ENCODE measurements at regions not wholly inside any gene's neighbourhood (a gene's known extent, or its start where the extent isn't known, plus 50 kb on each side); places are given as distances from the start of the nearest gene placed in this dataset.

GRCh38 chr4:181687116-181687515 lies 556.1 kb upstream of the TENM3 start:
- H3K79me2 ChIP-seq (ENCODE audit: control insufficient read depth, insufficient read depth, low read length, unreplicated experiment) = no peaks in the 10 kb centered on the region
- no peak overlapping the region for H3K4me3 ChIP-seq (ENCODE audit: low read depth, low read length)
- peaks cover 60% of the 10 kb centered on the region for H3K4me1 ChIP-seq (ENCODE audit: control insufficient read depth, insufficient read depth, low read length, unreplicated experiment)
- H3K36me3 ChIP-seq (ENCODE audit: insufficient read depth, low read length) = no peaks in the 10 kb centered on the region
- H3K27me3 ChIP-seq (ENCODE audit: insufficient read depth, low read length) = no peaks in the 10 kb centered on the region
- no peak overlapping the region for H2AFZ ChIP-seq (ENCODE audit: low read length, unreplicated experiment)
- H3K27ac ChIP-seq (ENCODE audit: low read depth, low read length) = peak overlapping the region; percentile 98

GRCh38 chr4:181688432-181688831 lies 554.8 kb upstream of the TENM3 start:
- peak overlapping the region; percentile 58 for H2AFZ ChIP-seq (ENCODE audit: low read length, unreplicated experiment)
- H3K36me3 ChIP-seq (ENCODE audit: insufficient read depth, low read length) = no peaks in the 10 kb centered on the region
- peaks cover 50% of the 10 kb centered on the region for H3K4me1 ChIP-seq (ENCODE audit: control insufficient read depth, insufficient read depth, low read length, unreplicated experiment)
- H3K27me3 ChIP-seq (ENCODE audit: insufficient read depth, low read length) = no peaks in the 10 kb centered on the region
- H3K79me2 ChIP-seq (ENCODE audit: control insufficient read depth, insufficient read depth, low read length, unreplicated experiment) = no peaks in the 10 kb centered on the region
- no peak overlapping the region for H3K4me3 ChIP-seq (ENCODE audit: low read depth, low read length)
- no peak overlapping the region for H3K27ac ChIP-seq (ENCODE audit: low read depth, low read length)

DNA sequence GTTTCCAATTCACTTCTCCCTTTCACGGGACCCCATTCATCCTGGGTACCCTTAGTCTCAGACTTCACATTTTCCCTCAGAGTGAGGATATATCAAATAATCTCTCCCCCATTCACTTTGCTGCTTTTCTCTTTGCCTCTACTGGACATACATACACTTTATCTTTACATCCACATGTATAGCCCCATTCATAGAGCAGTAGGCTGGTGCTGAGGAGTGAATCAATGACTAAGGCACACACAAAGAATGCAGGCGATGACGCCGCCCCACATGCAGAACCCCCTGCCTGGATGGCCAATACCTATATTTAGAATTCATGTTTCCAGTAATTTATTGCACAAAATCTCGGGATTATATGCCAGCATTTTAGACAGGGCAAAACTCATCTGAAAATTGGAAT lies 554.3 kb upstream of the TENM3 start:
- Histone ChIP-seq H3K4me1 (ENCODE audit: control insufficient read depth, insufficient read depth, low read length, unreplicated experiment) (peaks cover 47% of the 10 kb centered on the region), H3K4me3 (ENCODE audit: low read depth, low read length) (no peak overlapping the region), H3K79me2 (ENCODE audit: control insufficient read depth, insufficient read depth, low read length, unreplicated experiment) (no peaks in the 10 kb centered on the region), H3K36me3 (ENCODE audit: insufficient read depth, low read length) (no peaks in the 10 kb centered on the region), H2AFZ (ENCODE audit: low read length, unreplicated experiment) (no peak overlapping the region), H3K27me3 (ENCODE audit: insufficient read depth, low read length) (no peaks in the 10 kb centered on the region), H3K27ac (ENCODE audit: low read depth, low read length) (no peak overlapping the region)

DNA sequence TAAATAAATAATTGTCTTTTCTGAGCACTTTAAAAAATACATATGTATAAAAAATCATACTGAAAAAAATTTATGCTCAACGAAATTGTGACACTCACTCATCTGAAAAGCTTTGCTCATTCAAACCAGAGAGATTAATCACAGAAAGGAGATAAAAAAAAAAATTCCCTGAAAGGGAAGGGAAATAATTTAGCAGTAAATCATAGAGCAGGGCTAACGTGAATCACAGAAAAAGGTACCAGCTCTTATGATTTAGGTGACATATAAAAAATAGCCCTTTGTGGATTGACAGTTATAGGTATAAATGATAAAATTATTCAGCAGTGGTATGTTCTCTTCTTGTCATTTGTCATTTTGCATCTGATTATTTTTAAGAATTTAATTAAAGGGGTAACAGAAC lies 552.7 kb upstream of the TENM3 start:
- Histone ChIP-seq H3K4me3 (ENCODE audit: low read depth, low read length) (no peak overlapping the region), H3K27ac (ENCODE audit: low read depth, low read length) (no peak overlapping the region), H3K4me1 (ENCODE audit: control insufficient read depth, insufficient read depth, low read length, unreplicated experiment) (peaks cover 31% of the 10 kb centered on the region), H3K36me3 (ENCODE audit: insufficient read depth, low read length) (no peaks in the 10 kb centered on the region), H2AFZ (ENCODE audit: low read length, unreplicated experiment) (no peak overlapping the region), H3K27me3 (ENCODE audit: insufficient read depth, low read length) (no peaks in the 10 kb centered on the region), H3K79me2 (ENCODE audit: control insufficient read depth, insufficient read depth, low read length, unreplicated experiment) (no peaks in the 10 kb centered on the region)

GRCh38 chr4:181692965-181693364 lies 550.2 kb upstream of the TENM3 start:
- no peak overlapping the region for H3K27ac ChIP-seq (ENCODE audit: low read depth, low read length)
- H3K27me3 ChIP-seq (ENCODE audit: insufficient read depth, low read length) = no peaks in the 10 kb centered on the region
- H3K36me3 ChIP-seq (ENCODE audit: insufficient read depth, low read length) = no peaks in the 10 kb centered on the region

DNA sequence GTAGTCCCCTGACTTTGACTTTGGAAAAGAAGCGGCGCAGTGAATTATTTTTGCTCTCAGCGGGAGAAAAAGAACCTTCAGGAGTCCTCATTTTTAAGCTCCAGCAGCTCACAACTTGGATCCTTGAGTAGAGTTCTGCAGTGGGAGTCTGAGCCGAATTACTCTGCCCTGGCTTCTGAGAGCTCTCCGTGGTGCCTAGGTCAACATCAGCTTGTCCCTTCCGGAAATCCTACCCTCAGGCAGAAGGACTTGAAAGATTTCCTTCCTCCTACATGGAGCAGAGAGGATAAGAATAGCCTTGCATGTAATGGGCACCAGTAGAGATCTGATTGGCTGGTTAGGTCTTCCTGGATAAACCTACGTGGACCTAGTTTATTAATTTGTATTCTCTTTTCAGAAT lies 549.7 kb upstream of the TENM3 start:
- H2AFZ ChIP-seq (ENCODE audit: low read length, unreplicated experiment) = no peak overlapping the region
- H3K36me3 ChIP-seq (ENCODE audit: insufficient read depth, low read length) = no peaks in the 10 kb centered on the region
- H3K79me2 ChIP-seq (ENCODE audit: control insufficient read depth, insufficient read depth, low read length, unreplicated experiment) = no peaks in the 10 kb centered on the region
- H3K4me1 ChIP-seq (ENCODE audit: control insufficient read depth, insufficient read depth, low read length, unreplicated experiment) = peaks cover 4% of the 10 kb centered on the region
- H3K4me3 ChIP-seq (ENCODE audit: low read depth, low read length) = no peak overlapping the region
- H3K27me3 ChIP-seq (ENCODE audit: insufficient read depth, low read length) = no peaks in the 10 kb centered on the region
- no peak overlapping the region for H3K27ac ChIP-seq (ENCODE audit: low read depth, low read length)

More at GRCh38 chr4:181692965-181693364, 550.2 kb upstream of the TENM3 start:
- H3K79me2 ChIP-seq (ENCODE audit: control insufficient read depth, insufficient read depth, low read length, unreplicated experiment) = no peaks in the 10 kb centered on the region
- H3K4me3 ChIP-seq (ENCODE audit: low read depth, low read length) = no peak overlapping the region
- H3K4me1 ChIP-seq (ENCODE audit: control insufficient read depth, insufficient read depth, low read length, unreplicated experiment) = peaks cover 10% of the 10 kb centered on the region
- H2AFZ ChIP-seq (ENCODE audit: low read length, unreplicated experiment) = no peak overlapping the region

DNA sequence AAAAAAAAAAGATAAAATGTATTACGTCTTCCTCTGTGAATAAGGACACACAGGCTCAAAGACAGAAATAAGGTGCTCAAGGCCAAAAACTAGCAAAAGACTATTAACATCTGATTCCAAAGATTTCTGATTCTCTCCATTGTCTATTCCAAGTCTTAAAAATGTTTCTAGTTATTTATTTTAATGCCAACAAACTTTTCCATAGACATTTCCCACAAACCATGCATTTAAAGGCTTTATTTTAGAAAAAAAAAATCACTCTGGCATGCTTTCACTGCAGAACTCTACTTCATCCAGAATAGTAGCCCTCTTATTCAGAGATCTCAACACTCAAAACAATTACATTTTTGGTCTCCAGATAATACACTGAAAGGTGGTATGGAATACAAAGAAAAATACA lies 545.0 kb upstream of the TENM3 start:
- Histone ChIP-seq H3K27ac (ENCODE audit: low read depth, low read length) (no peak overlapping the region), H3K79me2 (ENCODE audit: control insufficient read depth, insufficient read depth, low read length, unreplicated experiment) (no peaks in the 10 kb centered on the region), H3K36me3 (ENCODE audit: insufficient read depth, low read length) (no peaks in the 10 kb centered on the region), H2AFZ (ENCODE audit: low read length, unreplicated experiment) (no peak overlapping the region), H3K4me3 (ENCODE audit: low read depth, low read length) (no peak overlapping the region), H3K4me1 (ENCODE audit: control insufficient read depth, insufficient read depth, low read length, unreplicated experiment) (no peaks in the 10 kb centered on the region), H3K27me3 (ENCODE audit: insufficient read depth, low read length) (no peaks in the 10 kb centered on the region)

DNA sequence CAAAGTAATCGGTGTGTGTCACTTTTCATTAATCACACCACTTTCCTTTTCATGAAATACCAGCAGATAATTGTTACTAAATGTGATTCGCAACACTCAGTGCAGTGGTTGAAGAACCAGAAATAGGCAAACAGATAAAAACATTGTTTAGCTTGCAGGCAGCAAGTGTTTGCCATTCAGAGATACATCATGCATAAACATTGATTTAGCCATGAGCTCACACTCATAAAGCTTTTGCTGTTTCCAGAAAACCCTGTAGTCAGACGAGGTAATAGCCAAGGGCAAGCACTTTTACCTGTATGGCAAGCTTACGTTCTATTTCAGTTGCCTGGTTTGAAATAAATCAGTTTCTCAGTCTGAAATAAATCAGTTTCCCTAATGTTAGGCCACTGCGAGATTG lies 542.0 kb upstream of the TENM3 start:
- Histone ChIP-seq H3K4me3 (ENCODE audit: low read depth, low read length) (no peak overlapping the region), H3K36me3 (ENCODE audit: insufficient read depth, low read length) (no peaks in the 10 kb centered on the region), H2AFZ (ENCODE audit: low read length, unreplicated experiment) (no peak overlapping the region), H3K27me3 (ENCODE audit: insufficient read depth, low read length) (no peaks in the 10 kb centered on the region), H3K79me2 (ENCODE audit: control insufficient read depth, insufficient read depth, low read length, unreplicated experiment) (no peaks in the 10 kb centered on the region), H3K27ac (ENCODE audit: low read depth, low read length) (no peak overlapping the region), H3K4me1 (ENCODE audit: control insufficient read depth, insufficient read depth, low read length, unreplicated experiment) (no peaks in the 10 kb centered on the region)

DNA sequence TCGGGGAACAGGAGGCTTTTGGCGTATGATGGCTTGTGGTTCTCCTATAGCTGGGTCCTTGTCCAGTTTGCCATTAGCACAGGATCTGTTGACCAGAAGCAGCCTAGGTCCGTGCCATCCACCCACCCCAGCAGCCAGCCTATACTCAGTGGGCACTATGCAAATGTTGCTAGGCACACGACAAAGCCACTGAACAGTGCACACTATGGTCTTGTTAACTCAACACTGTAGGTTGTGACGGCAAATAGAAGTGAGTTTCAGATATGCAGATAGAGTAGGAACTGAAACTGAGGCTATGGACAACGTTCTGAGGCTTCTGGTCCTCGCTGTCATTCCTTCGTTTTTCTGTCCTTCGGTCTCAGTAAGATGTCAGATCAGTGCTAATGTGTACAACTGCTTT lies 541.3 kb upstream of the TENM3 start:
- H3K36me3 ChIP-seq (ENCODE audit: insufficient read depth, low read length) = no peaks in the 10 kb centered on the region
- H3K4me3 ChIP-seq (ENCODE audit: low read depth, low read length) = no peak overlapping the region
- no peaks in the 10 kb centered on the region for H3K27me3 ChIP-seq (ENCODE audit: insufficient read depth, low read length)
- H2AFZ ChIP-seq (ENCODE audit: low read length, unreplicated experiment) = no peak overlapping the region
- no peaks in the 10 kb centered on the region for H3K79me2 ChIP-seq (ENCODE audit: control insufficient read depth, insufficient read depth, low read length, unreplicated experiment)
- H3K27ac ChIP-seq (ENCODE audit: low read depth, low read length) = no peak overlapping the region
- H3K4me1 ChIP-seq (ENCODE audit: control insufficient read depth, insufficient read depth, low read length, unreplicated experiment) = no peaks in the 10 kb centered on the region

GRCh38 chr4:181702864-181703495 lies 540.2 kb upstream of the TENM3 start:
- no peak overlapping the region for H2AFZ ChIP-seq (ENCODE audit: low read length, unreplicated experiment)

DNA sequence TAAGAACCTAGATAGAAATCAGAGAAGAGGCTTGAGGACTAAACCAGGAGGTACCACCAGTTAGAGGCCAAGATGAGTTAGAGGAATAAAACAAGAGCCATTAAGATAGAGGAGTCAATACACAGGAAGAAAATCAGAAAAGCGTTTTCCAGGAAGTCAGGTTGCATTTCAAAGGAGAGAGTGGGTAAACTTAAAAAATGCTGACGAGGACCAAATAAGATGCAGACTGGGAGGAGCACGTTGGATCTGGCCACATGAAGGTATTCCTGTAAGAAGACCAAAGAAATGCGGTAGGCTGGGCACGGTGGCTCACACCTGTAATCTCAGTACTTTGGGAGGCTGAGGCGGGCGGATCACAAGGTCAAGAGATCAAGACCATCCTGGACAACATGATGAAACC lies 533.1 kb upstream of the TENM3 start:
- Histone ChIP-seq H3K27me3 (ENCODE audit: insufficient read depth, low read length) (no peaks in the 10 kb centered on the region), H3K4me3 (ENCODE audit: low read depth, low read length) (no peak overlapping the region), H3K27ac (ENCODE audit: low read depth, low read length) (no peak overlapping the region), H3K79me2 (ENCODE audit: control insufficient read depth, insufficient read depth, low read length, unreplicated experiment) (no peaks in the 10 kb centered on the region), H3K4me1 (ENCODE audit: control insufficient read depth, insufficient read depth, low read length, unreplicated experiment) (no peaks in the 10 kb centered on the region), H3K36me3 (ENCODE audit: insufficient read depth, low read length) (no peaks in the 10 kb centered on the region), H2AFZ (ENCODE audit: low read length, unreplicated experiment) (no peak overlapping the region)

More at GRCh38 chr4:181702864-181703495, 540.2 kb upstream of the TENM3 start:
- no peak overlapping the region for H3K4me3 ChIP-seq (ENCODE audit: low read depth, low read length)
- no peaks in the 10 kb centered on the region for H3K79me2 ChIP-seq (ENCODE audit: control insufficient read depth, insufficient read depth, low read length, unreplicated experiment)
- no peaks in the 10 kb centered on the region for H3K36me3 ChIP-seq (ENCODE audit: insufficient read depth, low read length)
- H3K4me1 ChIP-seq (ENCODE audit: control insufficient read depth, insufficient read depth, low read length, unreplicated experiment) = no peaks in the 10 kb centered on the region
- no peaks in the 10 kb centered on the region for H3K27me3 ChIP-seq (ENCODE audit: insufficient read depth, low read length)
- no peak overlapping the region for H3K27ac ChIP-seq (ENCODE audit: low read depth, low read length)
